Esophagus mucosa (tissue), 1 donor: ENCODE measurements at regions not wholly inside any gene's neighbourhood (a gene's known extent, or its start where the extent isn't known, plus 50 kb on each side); places are given as distances from the start of the nearest gene placed in this dataset.

Source experiments
- ATAC-seq: fragments of 200-7000 bp; cut with Tn5 transposase; one replicate; pipeline ENCODE4 v1.9.1; 2020
- donor health status: DM: yes; HTN: yes; CAD: no.

DNA sequence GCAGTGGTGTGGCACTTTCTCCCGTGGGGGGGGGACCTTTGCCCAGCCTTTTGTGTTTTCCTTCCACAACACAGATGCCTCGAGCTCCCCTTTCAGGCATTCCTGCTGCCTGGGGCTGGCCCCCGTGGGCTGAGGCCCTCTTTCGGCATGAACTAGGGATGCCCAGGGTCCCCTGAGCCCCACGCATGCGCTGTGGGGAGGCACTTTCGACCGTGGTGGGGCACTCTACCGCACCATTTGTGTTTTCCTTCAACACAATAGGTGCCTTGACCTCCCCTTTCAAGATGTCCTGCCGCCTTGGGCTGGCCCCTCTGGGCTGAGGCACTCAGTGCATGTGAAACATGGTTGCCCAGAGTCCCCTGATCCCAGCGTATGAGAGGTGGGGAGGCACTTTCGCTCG lies 363.7 kb downstream of the ALG10 start:
- ATAC-seq, result no peak

DNA sequence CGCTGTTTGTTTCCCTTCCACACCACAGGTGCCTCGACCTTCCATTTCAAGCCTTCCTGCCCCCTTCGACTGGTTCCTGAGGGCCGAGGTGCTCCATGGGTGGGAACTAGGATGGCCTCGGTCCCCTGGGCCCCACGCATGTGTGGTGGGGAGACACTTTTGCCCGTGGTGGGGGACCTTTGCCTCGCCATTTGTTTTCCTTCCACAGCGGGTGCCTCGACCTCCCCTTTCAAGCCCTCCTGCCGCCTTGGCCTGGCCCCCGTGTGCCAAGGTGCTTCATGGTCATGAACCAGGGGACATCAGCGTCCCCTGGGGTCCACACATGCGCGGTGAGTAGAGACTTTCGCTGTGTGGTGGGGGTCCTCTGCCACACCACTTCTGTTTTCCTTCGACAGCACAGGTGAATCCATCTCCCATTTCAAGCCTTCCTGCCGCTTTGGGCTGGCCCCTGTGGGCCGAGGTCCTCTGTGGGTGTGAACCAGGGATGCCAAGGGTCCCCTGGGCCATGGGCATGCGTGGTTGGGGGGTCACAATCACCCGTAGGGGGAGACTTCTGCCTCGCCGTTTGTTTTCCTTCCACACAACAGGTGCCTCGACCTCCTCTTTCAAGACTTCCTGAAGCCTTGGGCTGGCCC lies 364.4 kb downstream of the ALG10 start:
- ATAC-seq, result no peak

DNA sequence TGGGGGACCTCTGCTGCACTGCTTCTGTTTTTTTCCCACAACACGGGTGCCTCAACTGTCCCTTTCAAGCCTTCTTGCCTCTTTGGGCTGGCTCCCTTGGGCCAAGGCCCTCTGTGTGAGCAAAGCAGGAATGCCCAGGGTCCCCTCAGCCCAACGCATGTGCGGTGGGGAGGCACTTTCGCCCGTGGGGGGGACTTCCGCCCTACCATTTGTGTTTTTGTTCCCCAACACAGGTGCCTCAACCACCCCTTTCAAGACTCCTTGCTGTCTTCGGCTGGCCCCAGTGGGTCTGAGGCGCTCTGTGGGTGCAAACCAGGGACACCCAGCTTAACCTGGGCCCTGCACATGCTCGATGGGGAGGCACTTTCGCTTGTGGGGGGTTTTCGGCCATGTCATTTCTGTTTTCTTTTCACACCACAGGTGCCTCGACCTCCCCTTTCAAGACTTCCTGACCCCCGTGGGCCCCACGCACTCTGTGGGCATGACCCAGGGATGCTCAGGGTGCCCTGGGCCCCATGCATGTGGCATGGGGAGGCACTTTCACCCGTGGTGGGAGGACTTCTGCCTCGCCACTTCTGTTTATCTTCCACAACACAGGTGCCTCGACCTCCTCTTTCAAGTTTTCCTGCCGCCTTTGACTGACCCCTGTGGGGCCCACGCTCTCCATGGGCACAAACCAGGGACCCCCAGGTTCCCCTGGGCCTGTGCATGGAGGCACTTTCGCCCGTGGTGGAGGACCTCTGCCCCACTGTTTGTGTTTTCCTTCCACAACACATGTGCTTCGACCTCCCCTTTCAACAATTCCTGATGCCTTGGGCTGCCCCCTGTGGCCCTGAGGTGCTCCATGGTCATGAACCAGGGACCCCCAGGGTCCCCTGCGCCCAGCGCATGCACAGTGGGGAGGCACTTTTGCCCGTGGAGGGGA lies 365.7 kb downstream of the ALG10 start:
- no peak for ATAC-seq

DNA sequence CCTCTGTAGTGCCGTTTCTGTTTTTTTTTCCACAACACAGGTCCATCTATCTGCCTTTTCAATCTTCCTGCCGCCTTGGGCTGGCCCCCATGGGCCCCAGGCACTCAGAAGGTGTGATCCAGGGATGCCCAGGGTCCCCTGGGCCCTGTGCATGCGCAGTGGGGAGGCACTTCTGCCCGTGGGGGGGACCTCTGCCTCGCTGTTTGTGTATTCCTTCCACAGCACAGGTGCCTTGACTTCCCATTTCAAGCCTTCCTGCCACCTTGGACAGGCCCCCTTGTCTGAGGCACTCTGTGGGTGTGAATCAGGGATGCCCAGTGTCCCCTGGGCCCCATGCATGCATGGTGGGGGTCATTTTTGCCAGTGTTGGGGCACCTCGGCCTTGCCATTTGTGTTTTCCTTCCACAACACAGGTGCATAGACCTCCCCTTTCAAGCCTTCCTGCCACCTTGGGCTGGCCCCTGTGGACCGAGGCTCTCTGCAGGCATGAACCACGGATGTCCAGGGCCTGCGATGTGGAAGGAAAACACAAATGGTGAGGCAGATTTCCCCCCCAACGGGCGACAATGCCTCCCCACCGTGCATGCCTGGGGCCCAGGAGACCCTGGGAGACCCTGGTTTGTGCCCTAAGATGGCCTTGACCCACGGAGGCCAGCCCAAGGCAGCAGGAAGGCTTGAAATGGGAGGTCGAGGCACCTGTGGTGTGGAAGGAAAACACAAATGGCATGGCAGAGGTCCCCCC lies 366.5 kb downstream of the ALG10 start:
- no peak for ATAC-seq

DNA sequence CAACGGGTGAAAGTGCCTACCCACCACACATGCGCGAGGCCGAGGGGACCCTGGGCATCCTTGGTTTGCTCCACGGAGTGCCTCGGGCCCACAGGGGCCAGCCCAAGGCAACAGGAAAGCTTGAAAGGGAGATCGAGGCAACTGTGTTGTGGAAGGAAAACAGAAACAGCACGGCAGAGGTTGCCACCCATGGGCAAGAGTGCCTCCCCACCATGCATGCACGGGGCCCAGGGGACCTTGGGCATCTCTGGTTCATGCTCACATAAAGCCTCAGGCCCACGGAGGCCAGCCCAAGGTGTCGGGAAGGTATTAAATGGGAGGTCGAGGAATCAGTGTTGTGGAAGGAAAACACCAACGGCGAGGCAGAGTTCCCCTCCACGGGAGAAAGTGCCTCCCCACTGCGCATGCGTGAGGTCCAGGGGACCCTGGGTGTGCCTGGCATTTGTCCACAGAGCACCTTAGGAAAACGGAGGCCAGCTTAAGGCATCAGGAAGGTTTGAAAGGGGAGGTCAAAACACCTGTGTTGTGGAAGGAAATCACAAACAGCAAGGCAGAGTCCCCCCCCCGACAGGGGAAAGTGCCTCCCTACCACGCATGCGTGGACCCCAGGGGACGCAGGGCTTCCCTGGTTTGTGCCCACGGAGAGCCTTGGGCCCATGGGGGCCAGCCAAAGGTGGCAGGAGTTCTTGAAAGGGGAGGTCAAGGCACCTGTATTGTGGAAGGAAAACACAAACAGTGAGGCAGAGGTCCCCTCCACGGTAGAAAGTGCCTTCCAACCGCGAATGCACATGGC lies 367.3 kb downstream of the ALG10 start:
- ATAC-seq, result no peak

DNA sequence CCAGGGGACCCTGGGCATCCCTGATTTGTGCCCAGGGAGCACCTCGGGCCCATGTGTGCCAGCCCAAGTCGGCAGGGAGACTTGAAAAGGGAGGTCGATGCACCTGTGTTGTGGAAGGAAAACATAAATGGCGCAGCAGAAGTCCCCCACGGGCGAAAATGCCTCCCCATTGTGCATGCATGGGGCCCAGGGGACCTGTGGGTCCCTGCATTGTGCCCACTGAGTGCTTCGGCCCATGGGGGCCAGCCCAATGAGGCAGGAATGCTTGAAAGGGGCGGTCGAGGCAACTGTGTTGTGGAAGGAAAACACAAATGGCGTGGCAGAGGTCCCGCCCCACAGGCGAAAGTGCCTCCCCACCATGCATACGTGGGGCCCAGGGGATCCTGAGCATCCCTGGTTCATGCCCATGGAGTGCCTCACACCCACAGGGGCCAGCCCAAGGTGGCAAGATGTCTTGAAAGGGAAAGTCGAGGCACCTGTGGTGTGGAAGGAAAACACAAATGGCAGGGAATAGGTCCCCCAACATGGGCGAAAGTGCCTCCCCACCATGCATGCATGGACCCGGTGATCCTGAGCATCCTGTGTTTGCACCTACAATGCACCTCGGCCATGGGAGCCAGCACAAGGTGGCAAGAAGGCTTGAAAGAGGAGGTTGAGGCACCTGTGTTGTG lies 368.0 kb downstream of the ALG10 start:
- no peak for ATAC-seq

DNA sequence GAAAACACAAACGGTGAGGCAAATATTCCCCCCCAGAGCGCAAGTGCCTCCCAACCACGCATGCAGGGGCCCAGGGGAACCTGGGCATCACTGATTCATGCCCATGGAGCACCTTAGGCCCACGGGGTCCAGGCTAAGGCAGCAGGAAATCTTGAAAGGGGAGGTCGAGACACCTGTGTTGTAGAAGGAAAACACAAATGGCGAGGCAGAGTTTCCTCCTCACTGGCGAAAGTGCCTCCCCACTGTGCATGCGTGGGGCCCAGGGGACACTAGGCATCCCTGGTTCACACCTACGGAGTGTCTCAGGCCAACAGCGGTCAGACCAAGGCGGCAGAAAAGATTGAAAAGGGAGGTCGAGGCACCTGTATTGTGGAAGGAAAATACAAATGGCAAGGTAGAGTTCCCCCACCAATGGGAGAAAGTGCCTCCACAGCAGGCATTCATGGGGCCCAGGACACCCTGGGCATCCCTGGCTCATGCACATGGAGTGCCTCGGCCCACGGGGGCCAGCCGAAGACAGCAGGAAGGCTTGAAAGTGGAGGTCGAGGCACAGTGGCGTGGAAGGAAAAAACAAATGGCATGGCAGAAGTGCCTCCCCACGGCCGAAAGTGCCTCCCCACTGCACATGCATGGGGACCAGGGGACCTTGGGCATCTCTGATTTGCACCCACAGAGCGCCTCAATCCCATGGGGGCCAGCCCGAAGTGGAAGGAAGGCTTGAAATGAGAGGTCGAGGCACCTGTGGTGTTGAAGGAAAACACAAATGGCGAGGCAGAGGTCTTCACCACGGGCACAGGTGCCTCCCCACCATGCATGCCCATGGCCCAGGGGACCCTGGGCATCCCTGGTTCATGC lies 368.8 kb downstream of the ALG10 start:
- ATAC-seq, result no peak

DNA sequence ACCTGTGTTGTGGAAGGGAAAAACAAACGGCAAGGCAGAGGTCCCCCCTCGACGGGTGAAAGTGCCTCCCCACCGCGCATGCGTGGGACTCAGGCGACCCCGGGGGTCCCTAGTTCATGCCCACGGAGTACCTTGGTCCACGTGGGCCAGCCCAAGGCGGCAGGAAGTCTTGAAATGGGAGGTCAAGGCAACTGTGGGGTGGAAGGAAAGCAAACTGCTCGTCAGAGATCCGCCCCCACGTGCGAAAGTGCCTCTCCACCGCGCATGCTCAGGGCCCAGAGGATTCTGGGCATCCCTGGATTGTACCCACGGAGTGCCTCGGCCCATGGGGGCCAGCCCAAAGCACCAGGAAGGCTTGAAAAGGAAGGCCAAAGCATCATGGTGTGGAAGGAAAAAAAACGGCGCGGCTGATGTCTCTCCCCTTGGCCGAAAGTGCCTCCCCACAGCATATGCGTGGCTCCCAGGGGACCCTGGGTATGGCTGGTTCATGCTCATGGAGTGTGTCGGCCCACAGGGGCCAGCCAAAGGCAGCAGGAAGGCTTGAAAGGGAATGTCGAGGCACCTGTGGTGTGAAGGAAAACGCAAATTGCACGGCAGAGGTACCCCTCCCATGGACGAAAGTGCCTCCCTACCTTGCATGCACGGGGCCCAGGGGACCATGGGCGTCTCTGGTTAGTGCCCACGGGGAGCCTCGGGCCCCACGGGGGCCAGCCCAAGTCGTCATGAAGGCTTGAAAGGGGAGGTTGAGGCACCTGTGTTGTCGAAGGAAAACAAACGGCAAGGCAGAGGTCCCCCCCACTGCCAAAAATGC lies 369.7 kb downstream of the ALG10 start:
- ATAC-seq, result no peak

DNA sequence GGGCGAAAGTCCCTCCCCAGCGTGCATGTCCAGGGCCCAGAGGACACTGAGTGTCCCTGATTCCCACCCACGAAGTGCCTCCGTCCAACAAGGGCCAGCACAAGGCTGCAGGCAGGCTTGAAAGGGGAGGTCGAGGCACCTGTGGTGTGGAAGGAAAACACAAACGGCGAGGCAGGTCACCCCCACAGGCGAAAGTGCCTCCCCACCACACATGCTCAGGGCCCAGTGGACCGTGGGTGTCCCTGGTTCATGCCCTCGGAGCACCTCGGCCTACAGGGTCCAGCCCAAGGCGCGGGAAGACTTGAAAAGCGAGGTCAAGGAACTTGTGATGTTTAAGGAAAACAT lies 370.4 kb downstream of the ALG10 start:
- no peak for ATAC-seq

DNA sequence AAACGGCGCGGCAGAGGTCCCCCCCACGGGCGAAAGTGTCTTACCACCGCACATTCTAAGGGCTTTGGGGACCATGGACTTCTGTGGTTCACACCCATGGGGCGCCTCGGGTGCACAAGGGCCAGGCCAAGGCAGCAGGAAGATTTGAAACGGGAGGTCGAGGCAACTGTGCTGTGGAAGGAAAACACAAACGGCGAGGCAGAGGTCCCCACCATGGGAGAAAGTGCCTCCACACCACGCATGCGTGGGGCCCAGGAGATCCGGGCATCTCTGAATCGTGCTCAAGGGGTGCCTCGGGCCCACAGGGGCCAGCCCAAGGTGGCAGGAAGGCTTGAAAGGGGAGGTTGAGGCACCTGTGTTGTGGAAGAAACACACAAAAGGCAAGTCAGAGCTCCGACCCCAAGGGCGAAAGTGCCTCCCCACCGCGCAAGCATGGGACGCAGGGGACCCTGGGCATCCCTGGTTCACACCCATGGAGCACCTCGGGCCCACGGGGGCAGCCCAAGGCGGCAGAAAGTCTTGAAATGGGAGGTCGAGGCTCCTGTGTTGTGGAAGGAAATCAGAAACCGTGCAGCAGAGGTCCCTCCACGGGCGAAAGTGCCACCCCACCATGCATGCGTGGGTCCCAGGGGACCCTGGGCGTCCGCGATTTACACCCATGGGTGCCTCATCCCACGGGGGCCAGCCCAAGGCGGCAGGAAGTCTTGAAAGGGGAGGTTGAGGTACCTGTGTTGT lies 371.0 kb downstream of the ALG10 start:
- no peak for ATAC-seq

DNA sequence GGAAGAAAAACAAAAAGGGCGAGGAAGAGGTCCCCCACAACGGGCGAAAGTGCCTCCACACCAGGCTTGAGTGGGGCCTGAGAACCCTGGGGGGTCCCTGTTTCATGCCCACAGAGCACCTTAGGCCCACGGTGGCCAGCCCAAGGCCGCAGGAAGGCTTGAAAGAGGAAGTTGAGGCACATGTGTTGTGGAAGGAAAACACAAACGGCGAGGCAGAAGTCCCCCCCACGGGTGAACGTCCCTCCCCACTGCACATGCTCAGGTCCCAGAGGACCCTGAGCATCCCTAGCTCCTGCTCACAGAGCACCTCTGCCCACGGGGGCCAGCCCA lies 371.5 kb downstream of the ALG10 start:
- no peak for ATAC-seq

DNA sequence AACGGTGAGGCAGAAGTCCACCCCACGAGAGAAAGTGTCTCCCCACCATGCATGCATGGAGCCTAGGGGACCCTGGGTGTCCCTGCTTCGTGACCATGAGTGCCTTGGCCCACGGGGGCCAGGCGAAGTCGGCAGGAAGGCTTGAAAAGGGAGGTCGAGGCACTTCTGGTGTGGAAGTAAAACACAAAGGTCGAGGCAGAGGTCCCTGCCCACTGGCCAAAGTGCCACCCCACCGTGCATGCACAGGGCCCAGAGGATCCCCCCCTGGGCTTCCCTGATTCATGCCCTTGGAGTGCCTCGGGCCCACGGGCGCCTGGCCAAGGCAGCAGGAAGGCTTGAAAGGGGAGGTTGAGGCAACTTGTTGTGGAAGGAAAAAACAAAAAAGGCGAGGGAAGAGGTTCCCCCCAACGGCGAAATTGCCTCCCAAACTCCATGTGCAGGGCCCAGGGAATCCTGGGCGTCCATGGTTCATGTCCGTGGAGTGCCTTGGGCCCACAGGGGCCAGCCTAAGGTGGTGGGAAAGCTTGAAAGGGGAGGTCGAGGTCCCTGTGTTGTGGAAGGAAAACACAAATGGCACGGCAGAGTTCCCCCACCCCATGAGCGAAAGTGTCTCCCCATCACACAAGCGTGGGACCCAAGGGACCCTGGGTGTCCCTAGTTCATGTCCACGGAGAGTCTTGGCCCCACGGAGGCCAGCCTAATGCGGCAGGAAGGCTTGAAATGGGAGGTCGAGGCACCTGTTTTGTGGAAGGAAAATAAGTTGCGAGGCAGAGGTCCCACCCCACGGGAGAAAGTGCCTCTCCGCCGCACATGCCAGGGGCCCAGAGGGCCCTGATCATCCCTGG lies 372.1 kb downstream of the ALG10 start:
- no peak for ATAC-seq

DNA sequence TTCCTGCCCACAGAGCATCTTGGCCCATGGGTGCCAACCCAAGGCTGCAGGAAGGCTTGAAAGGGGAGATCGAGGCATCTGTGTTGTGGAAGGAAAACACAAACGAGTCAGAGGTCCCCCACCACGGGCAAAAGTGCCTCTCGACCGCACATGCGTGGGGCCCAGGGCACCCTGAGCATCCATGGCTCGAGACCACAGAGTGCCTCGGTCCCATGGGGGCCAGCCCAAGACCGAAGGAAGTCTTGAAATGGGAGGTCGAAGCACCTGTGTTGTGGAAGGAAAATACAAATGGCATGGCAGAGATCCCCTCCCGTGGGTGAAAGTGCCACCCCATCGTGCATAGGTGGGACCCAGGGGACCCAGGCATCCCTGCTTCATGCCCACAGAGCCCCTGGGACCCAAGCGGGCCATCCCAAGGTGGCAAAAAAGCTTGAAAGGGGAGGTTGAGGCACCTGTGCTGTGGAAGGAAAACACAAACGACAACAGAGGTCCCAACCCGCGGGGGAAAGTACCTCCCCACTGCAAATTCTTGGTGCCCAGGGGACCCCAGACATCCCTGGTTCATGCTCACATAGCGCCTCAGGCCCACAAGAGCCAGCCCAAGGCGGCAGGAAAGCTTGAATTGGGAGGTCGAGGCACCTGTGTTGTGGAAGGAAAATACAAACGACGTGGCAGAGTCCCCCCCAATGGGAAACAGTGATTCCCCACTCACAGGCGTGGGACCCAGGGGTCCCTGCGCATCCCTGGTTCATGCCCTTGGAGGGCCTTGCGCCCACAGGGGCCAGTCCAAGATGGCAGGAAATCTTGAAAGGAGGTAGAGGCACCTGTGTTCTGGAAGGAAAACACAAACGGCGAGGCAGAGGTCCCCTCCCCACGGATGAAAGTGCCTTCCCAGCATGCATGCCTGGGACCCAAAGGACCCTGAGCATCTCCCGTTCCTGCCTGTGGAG lies 373.0 kb downstream of the ALG10 start:
- ATAC-seq, result no peak

DNA sequence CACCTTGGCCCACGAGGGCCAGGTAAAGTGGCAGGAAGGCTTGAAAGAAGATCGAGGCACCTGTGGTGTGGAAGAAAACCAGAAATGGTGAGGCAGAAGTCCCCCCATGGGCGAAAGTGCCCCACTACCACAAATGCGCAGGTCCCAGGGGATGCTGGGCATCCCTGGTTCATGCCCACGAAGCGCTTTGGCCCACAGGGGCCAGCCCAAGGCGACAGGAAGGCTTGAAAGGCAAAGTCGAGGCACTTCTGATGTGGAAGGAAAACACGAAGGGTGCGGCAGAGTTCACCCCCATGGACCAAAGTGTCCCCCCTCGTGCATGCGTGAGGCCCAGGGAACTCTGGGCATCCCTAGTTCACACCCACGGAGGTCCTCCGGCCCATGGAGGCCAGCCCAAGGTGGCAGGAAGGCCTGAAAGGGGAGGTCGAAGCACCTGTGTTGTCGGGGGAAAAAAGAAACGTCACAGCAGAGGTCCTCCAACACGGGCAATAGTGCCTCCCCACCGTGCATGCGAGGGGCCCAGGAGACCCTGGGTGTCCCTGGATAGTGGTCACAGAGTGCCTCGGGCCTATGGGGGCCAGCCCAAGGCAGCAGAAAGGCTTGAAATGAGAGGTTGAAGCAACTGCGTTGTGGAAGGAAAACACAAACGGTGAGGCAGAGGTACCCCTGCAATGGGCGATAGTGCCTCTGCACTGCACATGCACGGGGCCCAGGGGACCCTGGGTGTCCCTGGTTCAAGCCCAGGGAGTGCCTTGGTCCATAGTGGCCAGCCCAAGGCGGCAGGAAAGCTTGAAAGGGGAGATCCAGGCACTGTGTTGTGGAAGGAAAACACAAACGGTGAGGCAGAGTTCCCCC lies 373.9 kb downstream of the ALG10 start:
- ATAC-seq, result no peak

DNA sequence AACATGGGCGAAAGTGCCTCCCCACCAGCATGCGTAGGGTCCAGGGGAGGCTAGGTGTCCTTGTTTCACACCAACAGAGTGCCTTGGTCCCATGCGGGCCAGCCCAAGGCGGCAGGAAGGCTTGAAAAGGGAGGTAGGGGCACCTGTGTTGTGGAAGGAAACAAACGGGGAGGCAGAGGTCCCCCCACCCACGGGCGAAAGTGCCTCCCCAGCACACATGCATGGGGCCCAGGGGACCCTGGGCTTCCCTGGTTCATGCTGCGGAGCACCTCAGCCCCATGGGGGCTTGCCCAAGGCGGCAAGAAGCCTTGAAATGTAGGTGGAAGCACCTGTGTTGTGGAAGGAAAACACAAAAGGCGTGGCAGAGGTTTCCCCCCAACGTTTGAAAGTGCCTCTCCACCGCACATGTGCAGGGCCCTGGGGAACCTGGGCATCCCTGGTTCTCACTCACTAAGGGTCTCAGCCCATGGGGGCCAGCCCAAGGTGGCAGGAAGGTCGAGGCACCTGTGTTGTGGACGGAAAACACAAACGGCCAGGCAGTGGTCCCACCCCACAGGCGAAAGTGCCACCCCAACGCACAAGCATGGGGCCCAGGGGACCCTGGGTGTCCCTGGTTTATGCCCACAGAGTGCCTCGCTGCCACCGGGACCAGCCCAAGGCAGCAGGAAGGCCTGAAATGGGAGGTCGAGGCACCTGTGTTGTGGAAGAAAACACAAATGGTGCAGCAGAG lies 374.7 kb downstream of the ALG10 start:
- no peak for ATAC-seq
